GM23338 (cell line): ENCODE measurements at regions not wholly inside any gene's neighbourhood (a gene's known extent, or its start where the extent isn't known, plus 50 kb on each side); places are given as distances from the start of the nearest gene placed in this dataset.

Experiments
- ATAC-seq: fragments of 200-7000 bp; cut with Tn5 transposase; 3 replicates; pipeline ENCODE4 v1.9.1; 2020
- DNase-seq: peaks from one replicate; pipeline ENCODE4 v3.0.0-alpha.2; 2015; ENCODE audit warnings: low spot score
- H2AFZ ChIP-seq: fragments of 200-600 bp; sonication (generic); 2 replicates; pipeline ENCODE4 v1.8.0; 2016; ENCODE audit warnings: antibody characterized with exemption, mild to moderate bottlenecking, moderate library complexity
- H3F3A ChIP-seq: fragments of 200-600 bp; sonication (generic); replicated peaks from 2 replicates; pipeline ENCODE4 v1.8.0; 2017; ENCODE audit warnings: antibody characterized with exemption, mixed run types, low read depth
- H3K27ac ChIP-seq: fragments of 200-600 bp; sonication (generic); 2 replicates; pipeline ENCODE4 v1.6.1; 2016; ENCODE audit warnings: low read depth
- H3K27me3 ChIP-seq: fragments of 200-600 bp; sonication (generic); 2 replicates; pipeline ENCODE4 v1.8.0; 2016; ENCODE audit warnings: mild to moderate bottlenecking, mixed run types, moderate library complexity; ENCODE audit not compliant: insufficient read depth
- H3K36me3 ChIP-seq: fragments of 200-600 bp; sonication (generic); 2 replicates; pipeline ENCODE4 v1.8.0; 2016; ENCODE audit warnings: mild to moderate bottlenecking; ENCODE audit not compliant: insufficient read depth
- H3K4me1 ChIP-seq: fragments of 200-600 bp; sonication (generic); 2 replicates; pipeline ENCODE4 v1.8.0; 2016; ENCODE audit warnings: mild to moderate bottlenecking, moderate library complexity; ENCODE audit not compliant: insufficient read depth
- H3K4me2 ChIP-seq: fragments of 200-600 bp; sonication (generic); 2 replicates; pipeline ENCODE4 v1.7.1; 2017; ENCODE audit warnings: mixed run types
- H3K4me3 ChIP-seq: fragments of 200-600 bp; sonication (generic); 2 replicates; pipeline ENCODE4 v1.6.1; 2016; ENCODE audit warnings: mixed run types
- H3K79me2 ChIP-seq: fragments of 200-600 bp; sonication (generic); replicated peaks from 2 replicates; pipeline ENCODE4 v1.8.0; 2017; ENCODE audit warnings: mild to moderate bottlenecking; ENCODE audit not compliant: insufficient read depth
- H3K9me2 ChIP-seq: fragments of 200-600 bp; sonication (generic); 2 replicates; pipeline ENCODE4 v1.8.0; 2017; ENCODE audit not compliant: insufficient read depth
- H4K20me1 ChIP-seq: fragments of 200-600 bp; sonication (generic); replicated peaks from 2 replicates; pipeline ENCODE4 v1.8.0; 2017; ENCODE audit warnings: mild to moderate bottlenecking; ENCODE audit not compliant: insufficient read depth
- H3K27ac Mint-ChIP-seq: 2 replicates; pipeline ENCODE4 v1.8.0; 2020; ENCODE audit warnings: inconsistent platforms, mild to moderate bottlenecking, moderate library complexity, mixed read lengths
- H3K27me3 Mint-ChIP-seq: 3 replicates; pipeline ENCODE4 v1.8.0; 2022; ENCODE audit warnings: low read depth, mild to moderate bottlenecking, moderate library complexity, mixed read lengths, inconsistent platforms; ENCODE audit not compliant: insufficient read depth, poor library complexity
- H3K36me3 Mint-ChIP-seq: 3 replicates; pipeline ENCODE4 v1.8.0; 2021; ENCODE audit warnings: low read depth, mild to moderate bottlenecking, inconsistent platforms, moderate library complexity, mixed read lengths
- H3K4me1 Mint-ChIP-seq: 3 replicates; pipeline ENCODE4 v1.8.0; 2020; ENCODE audit warnings: mild to moderate bottlenecking, inconsistent platforms, mixed read lengths
- H3K4me3 Mint-ChIP-seq: 3 replicates; pipeline ENCODE4 v1.8.0; 2021; ENCODE audit warnings: moderate library complexity, mild to moderate bottlenecking, inconsistent platforms, mixed read lengths
- H3K9me3 Mint-ChIP-seq: 3 replicates; pipeline ENCODE4 v1.8.0; 2020; ENCODE audit warnings: moderate library complexity, mild to moderate bottlenecking, inconsistent platforms, mixed read lengths
- CREB1 ChIP-seq: fragments of 250-450 bp; sonication (Bioruptor Pico); IDR thresholded peaks from 2 replicates; pipeline ENCODE4 v1.5.0; 2020; ENCODE audit warnings: low read depth, mild to moderate bottlenecking, moderate library complexity
- CTCF ChIP-seq, 2 experiments: fragments of 200-600 bp in 1 of 2; sonication (generic) in 1 of 2; conservative IDR thresholded peaks; 2 replicates each; pipeline versions ENCODE4 v1.5.1 to v1.6.1; 2016 to 2017; ENCODE audit warnings: antibody characterized with exemption in 2 of 2, low read depth in 2 of 2, mild to moderate bottlenecking in 2 of 2, moderate library complexity in 1 of 2
- ETS1 ChIP-seq: IDR thresholded peaks from 2 replicates; pipeline ENCODE4 v1.6.1; 2016; ENCODE audit warnings: antibody characterized with exemption
- EZH2 ChIP-seq: fragments of 200-600 bp; sonication (generic); IDR thresholded peaks from one replicate; pipeline ENCODE4 v1.8.0; 2017; ENCODE audit warnings: antibody characterized with exemption, mild to moderate bottlenecking, low read depth; ENCODE audit not compliant: unreplicated experiment
- EZH2phosphoT487 ChIP-seq: fragments of 200-600 bp; sonication (generic); IDR thresholded peaks from one replicate; pipeline ENCODE4 v1.8.1; 2018; ENCODE audit warnings: antibody characterized with exemption; ENCODE audit not compliant: unreplicated experiment
- JUNB ChIP-seq: IDR thresholded peaks from one replicate; pipeline ENCODE4 v1.6.1; 2016; ENCODE audit warnings: antibody characterized with exemption; ENCODE audit not compliant: unreplicated experiment
- NANOG ChIP-seq: IDR thresholded peaks from 2 replicates; pipeline ENCODE4 v1.6.1; 2016; ENCODE audit warnings: antibody characterized with exemption, borderline replicate concordance
- POLR2AphosphoS5 ChIP-seq: IDR thresholded peaks from 2 replicates; pipeline ENCODE4 v1.6.1; 2016; ENCODE audit warnings: antibody characterized with exemption, low read depth
- STAT1 ChIP-seq: IDR thresholded peaks from one replicate; pipeline ENCODE4 v1.6.1; 2016; ENCODE audit warnings: antibody characterized with exemption; ENCODE audit not compliant: unreplicated experiment
- ZNF114 ChIP-seq: fragments of 250-450 bp; sonication (Bioruptor Pico); IDR thresholded peaks from 2 replicates; pipeline ENCODE4 v1.5.0; 2020; ENCODE audit warnings: mild to moderate bottlenecking, moderate library complexity
- ZNF331 ChIP-seq: fragments of 250-450 bp; sonication (Bioruptor Pico); IDR thresholded peaks from 2 replicates; pipeline ENCODE4 v1.5.0; 2020; ENCODE audit warnings: low read depth, mild to moderate bottlenecking, moderate library complexity
- TF ChIP-seq, protein P1 (sequence below): fragments of 250-450 bp; sonication (Bioruptor Pico); IDR thresholded peaks from 2 replicates; pipeline ENCODE4 v1.5.0; 2020; ENCODE audit warnings: mild to moderate bottlenecking, moderate library complexity

- no peak overlapping the region for H3K4me3 ChIP-seq
These were observed 120.5 kb upstream of the NRBF2 start for GRCh38 chr10:63012623-63013022.

DNA sequence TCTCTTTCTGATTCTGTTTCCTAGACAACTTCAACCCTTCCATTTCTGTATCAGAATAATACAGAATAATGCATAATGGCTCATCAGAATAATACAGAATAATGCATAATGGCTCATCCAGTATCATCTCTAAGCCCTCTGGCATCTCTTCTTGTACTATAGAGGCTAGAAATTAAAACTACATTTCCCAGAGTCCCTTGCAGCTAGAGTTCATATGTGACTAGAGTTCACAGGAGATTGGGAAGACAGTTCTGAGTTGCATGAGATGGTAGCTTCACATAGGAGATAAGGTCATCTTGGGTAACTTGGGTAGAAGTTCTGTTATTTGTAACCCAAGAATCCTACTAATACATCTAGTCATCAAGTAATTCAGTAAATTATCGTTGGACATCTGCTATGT, 122.9 kb upstream of the NRBF2 start:
- no peaks in the 10 kb centered on the region; the same call in 2 of the 3 replicates for H3K9me3 Mint-ChIP-seq
- TF ChIP-seq STAT1 (no peak), NANOG (no peak), ZNF331 (CRISPR knock-in tag) (no peak), JUNB (no peak), CTCF (conservative IDR thresholded peaks at IDR 0.05; ENCODE audit: low read depth in 2 of 2) (no peak), EZH2 (no peak), ZNF114 (CRISPR knock-in tag) (no peak), EZH2phosphoT487 (no peak), POLR2AphosphoS5 (no peak), CREB1 (no peak)
- TF ChIP-seq, protein P1, sequence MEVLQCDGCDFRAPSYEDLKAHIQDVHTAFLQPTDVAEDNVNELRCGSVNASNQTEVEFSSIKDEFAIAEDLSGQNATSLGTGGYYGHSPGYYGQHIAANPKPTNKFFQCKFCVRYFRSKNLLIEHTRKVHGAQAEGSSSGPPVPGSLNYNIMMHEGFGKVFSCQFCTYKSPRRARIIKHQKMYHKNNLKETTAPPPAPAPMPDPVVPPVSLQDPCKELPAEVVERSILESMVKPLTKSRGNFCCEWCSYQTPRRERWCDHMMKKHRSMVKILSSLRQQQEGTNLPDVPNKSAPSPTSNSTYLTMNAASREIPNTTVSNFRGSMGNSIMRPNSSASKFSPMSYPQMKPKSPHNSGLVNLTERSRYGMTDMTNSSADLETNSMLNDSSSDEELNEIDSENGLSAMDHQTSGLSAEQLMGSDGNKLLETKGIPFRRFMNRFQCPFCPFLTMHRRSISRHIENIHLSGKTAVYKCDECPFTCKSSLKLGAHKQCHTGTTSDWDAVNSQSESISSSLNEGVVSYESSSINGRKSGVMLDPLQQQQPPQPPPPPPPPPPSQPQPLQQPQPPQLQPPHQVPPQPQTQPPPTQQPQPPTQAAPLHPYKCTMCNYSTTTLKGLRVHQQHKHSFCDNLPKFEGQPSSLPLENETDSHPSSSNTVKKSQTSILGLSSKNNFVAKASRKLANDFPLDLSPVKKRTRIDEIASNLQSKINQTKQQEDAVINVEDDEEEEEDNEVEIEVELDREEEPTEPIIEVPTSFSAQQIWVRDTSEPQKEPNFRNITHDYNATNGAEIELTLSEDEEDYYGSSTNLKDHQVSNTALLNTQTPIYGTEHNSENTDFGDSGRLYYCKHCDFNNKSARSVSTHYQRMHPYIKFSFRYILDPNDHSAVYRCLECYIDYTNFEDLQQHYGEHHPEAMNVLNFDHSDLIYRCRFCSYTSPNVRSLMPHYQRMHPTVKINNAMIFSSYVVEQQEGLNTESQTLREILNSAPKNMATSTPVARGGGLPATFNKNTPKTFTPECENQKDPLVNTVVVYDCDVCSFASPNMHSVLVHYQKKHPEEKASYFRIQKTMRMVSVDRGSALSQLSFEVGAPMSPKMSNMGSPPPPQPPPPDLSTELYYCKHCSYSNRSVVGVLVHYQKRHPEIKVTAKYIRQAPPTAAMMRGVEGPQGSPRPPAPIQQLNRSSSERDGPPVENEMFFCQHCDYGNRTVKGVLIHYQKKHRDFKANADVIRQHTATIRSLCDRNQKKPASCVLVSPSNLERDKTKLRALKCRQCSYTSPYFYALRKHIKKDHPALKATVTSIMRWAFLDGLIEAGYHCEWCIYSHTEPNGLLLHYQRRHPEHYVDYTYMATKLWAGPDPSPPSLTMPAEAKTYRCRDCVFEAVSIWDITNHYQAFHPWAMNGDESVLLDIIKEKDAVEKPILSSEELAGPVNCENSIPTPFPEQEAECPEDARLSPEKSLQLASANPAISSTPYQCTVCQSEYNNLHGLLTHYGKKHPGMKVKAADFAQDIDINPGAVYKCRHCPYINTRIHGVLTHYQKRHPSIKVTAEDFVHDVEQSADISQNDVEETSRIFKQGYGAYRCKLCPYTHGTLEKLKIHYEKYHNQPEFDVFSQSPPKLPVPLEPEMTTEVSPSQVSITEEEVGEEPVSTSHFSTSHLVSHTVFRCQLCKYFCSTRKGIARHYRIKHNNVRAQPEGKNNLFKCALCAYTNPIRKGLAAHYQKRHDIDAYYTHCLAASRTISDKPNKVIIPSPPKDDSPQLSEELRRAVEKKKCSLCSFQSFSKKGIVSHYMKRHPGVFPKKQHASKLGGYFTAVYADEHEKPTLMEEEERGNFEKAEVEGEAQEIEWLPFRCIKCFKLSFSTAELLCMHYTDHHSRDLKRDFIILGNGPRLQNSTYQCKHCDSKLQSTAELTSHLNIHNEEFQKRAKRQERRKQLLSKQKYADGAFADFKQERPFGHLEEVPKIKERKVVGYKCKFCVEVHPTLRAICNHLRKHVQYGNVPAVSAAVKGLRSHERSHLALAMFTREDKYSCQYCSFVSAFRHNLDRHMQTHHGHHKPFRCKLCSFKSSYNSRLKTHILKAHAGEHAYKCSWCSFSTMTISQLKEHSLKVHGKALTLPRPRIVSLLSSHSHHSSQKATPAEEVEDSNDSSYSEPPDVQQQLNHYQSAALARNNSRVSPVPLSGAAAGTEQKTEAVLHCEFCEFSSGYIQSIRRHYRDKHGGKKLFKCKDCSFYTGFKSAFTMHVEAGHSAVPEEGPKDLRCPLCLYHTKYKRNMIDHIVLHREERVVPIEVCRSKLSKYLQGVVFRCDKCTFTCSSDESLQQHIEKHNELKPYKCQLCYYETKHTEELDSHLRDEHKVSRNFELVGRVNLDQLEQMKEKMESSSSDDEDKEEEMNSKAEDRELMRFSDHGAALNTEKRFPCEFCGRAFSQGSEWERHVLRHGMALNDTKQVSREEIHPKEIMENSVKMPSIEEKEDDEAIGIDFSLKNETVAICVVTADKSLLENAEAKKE (CRISPR knock-in tag), result no peak

More at GRCh38 chr10:63012623-63013022, 120.5 kb upstream of the NRBF2 start:
- H3K27me3 Mint-ChIP-seq, result no peaks in the 10 kb centered on the region
- no peaks in the 10 kb centered on the region for H3K36me3 ChIP-seq
- no peak overlapping the region for H3K27ac Mint-ChIP-seq
- TF ChIP-seq ETS1 (no peak), CREB1 (no peak), STAT1 (no peak)
- no peaks in the 10 kb centered on the region for H3K4me1 ChIP-seq
- no peaks in the 10 kb centered on the region for H3K27me3 ChIP-seq
- no peaks in the 10 kb centered on the region; the same call in 2 of the 3 replicates for H3K9me3 Mint-ChIP-seq
- H2AFZ ChIP-seq, result no peak overlapping the region
- DNase-seq (no peak), ATAC-seq (no peak)
- H3K79me2 ChIP-seq, result no peaks in the 10 kb centered on the region
- H3K4me1 Mint-ChIP-seq, result no peaks in the 10 kb centered on the region
- H3K27ac ChIP-seq, result no peak overlapping the region
- no peaks in the 10 kb centered on the region for H3K36me3 Mint-ChIP-seq
- H4K20me1 ChIP-seq, result no peaks in the 10 kb centered on the region
- no peak overlapping the region for H3K4me3 Mint-ChIP-seq
- H3K4me2 ChIP-seq, result no peak overlapping the region
- no peaks in the 10 kb centered on the region for H3K9me2 ChIP-seq
- H3F3A ChIP-seq, result no peaks in the 10 kb centered on the region

More for the DNA sequence above, 122.9 kb upstream of the NRBF2 start:
- Histone ChIP-seq H2AFZ (no peak overlapping the region), H4K20me1 (no peaks in the 10 kb centered on the region), H3K79me2 (no peaks in the 10 kb centered on the region), H3K36me3 (no peaks in the 10 kb centered on the region), H3F3A (no peaks in the 10 kb centered on the region), H3K4me2 (no peak overlapping the region), H3K27ac (no peak overlapping the region), H3K27me3 (no peaks in the 10 kb centered on the region), H3K4me3 (no peak overlapping the region), H3K9me2 (no peaks in the 10 kb centered on the region), H3K4me1 (no peaks in the 10 kb centered on the region)
- H3K4me3 Mint-ChIP-seq, result no peak overlapping the region
- no peaks in the 10 kb centered on the region for H3K36me3 Mint-ChIP-seq
- H3K27me3 Mint-ChIP-seq, result no peaks in the 10 kb centered on the region
- DNase-seq, result no peak
- H3K4me1 Mint-ChIP-seq, result no peaks in the 10 kb centered on the region; the same call in 2 of the 3 replicates
- no peak overlapping the region for H3K27ac Mint-ChIP-seq
- no peak for ATAC-seq
